ENCODE measurements at regions not wholly inside any gene's neighbourhood (a gene's known extent, or its start where the extent isn't known, plus 50 kb on each side); places are given as distances from the start of the nearest gene placed in this dataset.

- ChIA-PET POLR2A (no interaction called here), CTCF (no interaction called here)
- no peak for TF ChIP-seq CTCF (IDR thresholded peaks at IDR 0.05; ENCODE audit: insufficient read depth in 1 of 2, low read depth in 1 of 2, low read length in 1 of 2, severe bottlenecking in 1 of 2, unreplicated experiment in 1 of 2)
- no peaks in the 10 kb centered on the region for H3K4me1 ChIP-seq
- DNase-seq, result no peak
- no peak overlapping the region for H3K4me3 ChIP-seq (ENCODE audit: low read depth, low read length)
- H3K27ac Mint-ChIP-seq (ENCODE audit: unreplicated experiment), result no peak overlapping the region
- no peaks in the 10 kb centered on the region for H3K4me1 Mint-ChIP-seq (ENCODE audit: low read depth, unreplicated experiment)
- BruUV-seq (replicated peaks), result no TSS peak
- H3K4me3 Mint-ChIP-seq (ENCODE audit: unreplicated experiment), result no peak overlapping the region
- no peaks in the 10 kb centered on the region for H3K27me3 ChIP-seq (replicated peaks; ENCODE audit: control insufficient read depth, insufficient read depth, low read length)
- H3K36me3 Mint-ChIP-seq (ENCODE audit: insufficient read depth, unreplicated experiment), result no peaks in the 10 kb centered on the region
- peaks cover 10% of the 10 kb centered on the region for H3K27me3 Mint-ChIP-seq (ENCODE audit: insufficient read depth, unreplicated experiment)
- no peaks in the 10 kb centered on the region for H3K9me3 Mint-ChIP-seq (ENCODE audit: unreplicated experiment)
- intact Hi-C loops (cut with micrococcal nuclease; ENCODE audit: unreplicated experiment), result no loop called here
- H3K36me3 ChIP-seq (ENCODE audit: control insufficient read depth, insufficient read depth, low read length), result no peaks in the 10 kb centered on the region
- H3K9me3 ChIP-seq, result no peaks in the 10 kb centered on the region
Observed at GRCh38 chr4:24145591-24145990, 255.7 kb upstream of the PPARGC1A start.

DNA sequence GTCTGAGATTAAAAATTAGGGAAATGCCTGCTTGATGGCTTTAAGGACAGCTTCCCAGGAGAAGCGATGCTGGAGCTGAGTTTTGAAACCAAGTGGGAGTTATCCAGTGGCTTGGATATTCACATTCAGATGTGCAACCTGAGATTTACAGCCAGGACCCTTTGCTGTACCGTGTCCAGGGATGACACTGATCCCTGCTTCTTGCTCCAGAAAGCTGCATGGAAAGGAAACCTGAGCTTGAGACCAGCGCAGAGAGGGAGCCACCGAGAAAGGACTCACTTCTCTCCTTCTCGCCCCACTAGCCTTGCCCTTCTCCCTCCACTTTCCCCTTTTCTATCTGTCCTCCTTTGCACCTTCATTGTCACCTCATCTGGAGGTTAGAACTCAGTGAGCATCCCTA is 254.5 kb upstream of the PPARGC1A start:
- ChIA-PET POLR2A (no interaction called here), CTCF (no interaction called here)
- peaks cover 10% of the 10 kb centered on the region for H3K27me3 Mint-ChIP-seq (ENCODE audit: insufficient read depth, unreplicated experiment)
- no peaks in the 10 kb centered on the region for H3K9me3 Mint-ChIP-seq (ENCODE audit: unreplicated experiment)
- no peak overlapping the region for H3K27ac Mint-ChIP-seq (ENCODE audit: unreplicated experiment)
- no peaks in the 10 kb centered on the region for H3K4me1 Mint-ChIP-seq (ENCODE audit: low read depth, unreplicated experiment)
- no peaks in the 10 kb centered on the region for H3K4me1 ChIP-seq
- H3K36me3 Mint-ChIP-seq (ENCODE audit: insufficient read depth, unreplicated experiment), result no peaks in the 10 kb centered on the region
- no peaks in the 10 kb centered on the region for H3K9me3 ChIP-seq
- intact Hi-C loops (cut with micrococcal nuclease; ENCODE audit: unreplicated experiment), result no loop called here
- H3K36me3 ChIP-seq (ENCODE audit: control insufficient read depth, insufficient read depth, low read length), result no peaks in the 10 kb centered on the region
- H3K27me3 ChIP-seq (replicated peaks; ENCODE audit: control insufficient read depth, insufficient read depth, low read length), result no peaks in the 10 kb centered on the region
- H3K4me3 ChIP-seq (ENCODE audit: low read depth, low read length), result no peak overlapping the region
- H3K4me3 Mint-ChIP-seq (ENCODE audit: unreplicated experiment), result no peak overlapping the region
- TF ChIP-seq CTCF (IDR thresholded peaks at IDR 0.05; ENCODE audit: insufficient read depth in 1 of 2, low read depth in 1 of 2, low read length in 1 of 2, severe bottlenecking in 1 of 2, unreplicated experiment in 1 of 2), result no peak
- no TSS peak for BruUV-seq (replicated peaks)
- no peak for DNase-seq

- H3K4me1 ChIP-seq, result no peaks in the 10 kb centered on the region
- H3K9me3 ChIP-seq, result no peaks in the 10 kb centered on the region
- TF ChIP-seq CTCF (IDR thresholded peaks at IDR 0.05; ENCODE audit: insufficient read depth in 1 of 2, low read depth in 1 of 2, low read length in 1 of 2, severe bottlenecking in 1 of 2, unreplicated experiment in 1 of 2), result no peak
- DNase-seq, result no peak
- no peaks in the 10 kb centered on the region for H3K4me1 Mint-ChIP-seq (ENCODE audit: low read depth, unreplicated experiment)
- intact Hi-C loops (cut with micrococcal nuclease; ENCODE audit: unreplicated experiment), result no loop called here
- no TSS peak for BruUV-seq (replicated peaks)
- CTCF ChIA-PET, result no interaction called here
- no peaks in the 10 kb centered on the region for H3K9me3 Mint-ChIP-seq (ENCODE audit: unreplicated experiment)
- no peak overlapping the region for H3K27ac Mint-ChIP-seq (ENCODE audit: unreplicated experiment)
- POLR2A ChIA-PET, result no interaction called here
- peaks cover 10% of the 10 kb centered on the region for H3K27me3 Mint-ChIP-seq (ENCODE audit: insufficient read depth, unreplicated experiment)
- H3K36me3 Mint-ChIP-seq (ENCODE audit: insufficient read depth, unreplicated experiment), result no peaks in the 10 kb centered on the region
- H3K36me3 ChIP-seq (ENCODE audit: control insufficient read depth, insufficient read depth, low read length), result no peaks in the 10 kb centered on the region
- H3K4me3 ChIP-seq (ENCODE audit: low read depth, low read length), result no peak overlapping the region
- no peaks in the 10 kb centered on the region for H3K27me3 ChIP-seq (replicated peaks; ENCODE audit: control insufficient read depth, insufficient read depth, low read length)
- H3K4me3 Mint-ChIP-seq (ENCODE audit: unreplicated experiment), result no peak overlapping the region
Observed at GRCh38 chr4:24143741-24144140, 253.9 kb upstream of the PPARGC1A start.
